ENCODE measurements at regions not wholly inside any gene's neighbourhood (a gene's known extent, or its start where the extent isn't known, plus 50 kb on each side); places are given as distances from the start of the nearest gene placed in this dataset.

DNA sequence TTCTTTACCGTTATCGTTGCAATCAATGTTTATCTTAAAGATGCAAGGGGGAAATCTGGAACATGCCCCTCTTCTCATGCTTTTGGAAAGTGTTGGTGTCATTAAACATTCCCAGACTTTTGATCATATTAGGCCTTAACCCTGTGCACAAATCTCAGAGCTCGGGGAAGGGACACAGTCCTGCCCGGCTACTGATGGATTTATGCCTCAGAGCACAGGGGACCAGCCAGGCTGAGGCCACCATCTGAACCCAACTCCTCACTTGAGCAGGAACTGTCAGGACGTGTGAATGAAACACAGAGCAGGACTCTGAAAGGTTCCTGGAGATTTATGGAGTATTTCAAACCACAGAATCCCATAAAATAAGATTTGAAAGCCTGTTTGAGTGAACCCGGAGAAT, 132.0 kb upstream of the CXCL12 start:
- TF ChIP-seq, protein P1, sequence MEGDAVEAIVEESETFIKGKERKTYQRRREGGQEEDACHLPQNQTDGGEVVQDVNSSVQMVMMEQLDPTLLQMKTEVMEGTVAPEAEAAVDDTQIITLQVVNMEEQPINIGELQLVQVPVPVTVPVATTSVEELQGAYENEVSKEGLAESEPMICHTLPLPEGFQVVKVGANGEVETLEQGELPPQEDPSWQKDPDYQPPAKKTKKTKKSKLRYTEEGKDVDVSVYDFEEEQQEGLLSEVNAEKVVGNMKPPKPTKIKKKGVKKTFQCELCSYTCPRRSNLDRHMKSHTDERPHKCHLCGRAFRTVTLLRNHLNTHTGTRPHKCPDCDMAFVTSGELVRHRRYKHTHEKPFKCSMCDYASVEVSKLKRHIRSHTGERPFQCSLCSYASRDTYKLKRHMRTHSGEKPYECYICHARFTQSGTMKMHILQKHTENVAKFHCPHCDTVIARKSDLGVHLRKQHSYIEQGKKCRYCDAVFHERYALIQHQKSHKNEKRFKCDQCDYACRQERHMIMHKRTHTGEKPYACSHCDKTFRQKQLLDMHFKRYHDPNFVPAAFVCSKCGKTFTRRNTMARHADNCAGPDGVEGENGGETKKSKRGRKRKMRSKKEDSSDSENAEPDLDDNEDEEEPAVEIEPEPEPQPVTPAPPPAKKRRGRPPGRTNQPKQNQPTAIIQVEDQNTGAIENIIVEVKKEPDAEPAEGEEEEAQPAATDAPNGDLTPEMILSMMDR (IDR thresholded peaks at IDR 0.05) = no peak
- TF ChIP-seq, protein P2, sequence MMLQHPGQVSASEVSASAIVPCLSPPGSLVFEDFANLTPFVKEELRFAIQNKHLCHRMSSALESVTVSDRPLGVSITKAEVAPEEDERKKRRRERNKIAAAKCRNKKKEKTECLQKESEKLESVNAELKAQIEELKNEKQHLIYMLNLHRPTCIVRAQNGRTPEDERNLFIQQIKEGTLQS (CRISPR knock-in tag; conservative IDR thresholded peaks at IDR 0.05) = no peak
